ENCODE measurements at regions not wholly inside any gene's neighbourhood (a gene's known extent, or its start where the extent isn't known, plus 50 kb on each side); places are given as distances from the start of the nearest gene placed in this dataset.

GRCh38 chr1:72643142-72643541 lies 360.8 kb upstream of the NEGR1 start:
- BruUV-seq (replicated peaks), result no TSS peak
- Histone ChIP-seq H4K20me1 (ENCODE audit: insufficient read depth) (no peaks in the 10 kb centered on the region), H3K9me3 (ENCODE audit: insufficient read depth, low read depth) (no peaks in the 10 kb centered on the region), H3K4me2 (no peak overlapping the region), H3K27me3 (ENCODE audit: insufficient read depth, low read depth) (no peaks in the 10 kb centered on the region), H3K27ac (no peak overlapping the region), H3K36me3 (ENCODE audit: low read depth) (no peaks in the 10 kb centered on the region), H3K79me2 (ENCODE audit: low read depth) (no peaks in the 10 kb centered on the region), H3K4me3 (no peak overlapping the region), H3K4me1 (replicated peaks; ENCODE audit: insufficient read depth) (no peaks in the 10 kb centered on the region), H3F3A (ENCODE audit: insufficient read depth, low read depth) (no peaks in the 10 kb centered on the region), H3K9me2 (ENCODE audit: insufficient read depth) (no peaks in the 10 kb centered on the region), H2AFZ (no peak overlapping the region)
- TF ChIP-seq EZH2 (IDR thresholded peaks at IDR 0.05; ENCODE audit: low read depth), result no peak
- TF ChIP-seq CTCF (conservative IDR thresholded peaks at IDR 0.05), result no peak
- peak in 1 of 2 experiments; percentile 22 for DNase-seq
- POLR2A ChIA-PET (ENCODE audit: unreplicated experiment), result no interaction called here
- CTCF ChIA-PET, result interaction anchor here (0.7 kb wide), 1 partner anchor 12 kb away, joined by 3 read pairs; no protein-coding TSS in a partner anchor
- intact Hi-C loops (cut with micrococcal nuclease; ENCODE audit: unreplicated experiment), result no loop called here

GRCh38 chr1:72637593-72637992 lies 355.3 kb upstream of the NEGR1 start:
- Histone ChIP-seq H3K4me1 (replicated peaks; ENCODE audit: insufficient read depth) (no peaks in the 10 kb centered on the region), H4K20me1 (ENCODE audit: insufficient read depth) (no peaks in the 10 kb centered on the region), H3K27me3 (ENCODE audit: insufficient read depth, low read depth) (no peaks in the 10 kb centered on the region), H3F3A (ENCODE audit: insufficient read depth, low read depth) (no peaks in the 10 kb centered on the region), H3K9me2 (ENCODE audit: insufficient read depth) (no peaks in the 10 kb centered on the region), H3K9me3 (ENCODE audit: insufficient read depth, low read depth) (no peaks in the 10 kb centered on the region), H3K27ac (no peak overlapping the region), H2AFZ (no peak overlapping the region), H3K36me3 (ENCODE audit: low read depth) (no peaks in the 10 kb centered on the region), H3K79me2 (ENCODE audit: low read depth) (no peaks in the 10 kb centered on the region), H3K4me2 (no peak overlapping the region), H3K4me3 (no peak overlapping the region)
- ChIA-PET CTCF (no interaction called here), POLR2A (ENCODE audit: unreplicated experiment) (no interaction called here)
- BruUV-seq (replicated peaks), result no TSS peak
- intact Hi-C loops (cut with micrococcal nuclease; ENCODE audit: unreplicated experiment), result no loop called here
- no peak for TF ChIP-seq CTCF (conservative IDR thresholded peaks at IDR 0.05)
- no peak for TF ChIP-seq EZH2 (IDR thresholded peaks at IDR 0.05; ENCODE audit: low read depth)
- no peak for DNase-seq

GRCh38 chr1:72636631-72637030 lies 354.3 kb upstream of the NEGR1 start:
- no peak overlapping the region for H3K27ac ChIP-seq
- no peak for DNase-seq
- no TSS peak for BruUV-seq (replicated peaks)
- H3K27me3 ChIP-seq (ENCODE audit: insufficient read depth, low read depth), result no peaks in the 10 kb centered on the region
- TF ChIP-seq EZH2 (IDR thresholded peaks at IDR 0.05; ENCODE audit: low read depth), result no peak
- TF ChIP-seq CTCF (conservative IDR thresholded peaks at IDR 0.05), result no peak
- H3K9me2 ChIP-seq (ENCODE audit: insufficient read depth), result no peaks in the 10 kb centered on the region
- H3K9me3 ChIP-seq (ENCODE audit: insufficient read depth, low read depth), result no peaks in the 10 kb centered on the region
- POLR2A ChIA-PET (ENCODE audit: unreplicated experiment), result interaction anchor here (0.6 kb wide), 1 partner anchor 111 kb away, joined by 4 read pairs; no protein-coding TSS in a partner anchor
- no peaks in the 10 kb centered on the region for H3K79me2 ChIP-seq (ENCODE audit: low read depth)
- no peaks in the 10 kb centered on the region for H3K36me3 ChIP-seq (ENCODE audit: low read depth)
- intact Hi-C loops (cut with micrococcal nuclease; ENCODE audit: unreplicated experiment), result no loop called here
- no peak overlapping the region for H3K4me3 ChIP-seq
- no peaks in the 10 kb centered on the region for H3F3A ChIP-seq (ENCODE audit: insufficient read depth, low read depth)
- CTCF ChIA-PET, result no interaction called here
- H4K20me1 ChIP-seq (ENCODE audit: insufficient read depth), result no peaks in the 10 kb centered on the region
- no peak overlapping the region for H3K4me2 ChIP-seq
- H2AFZ ChIP-seq, result no peak overlapping the region
- no peaks in the 10 kb centered on the region for H3K4me1 ChIP-seq (replicated peaks; ENCODE audit: insufficient read depth)

Measured in PC-9 (cell line).